HCT116 (cell line): ENCODE measurements at regions not wholly inside any gene's neighbourhood (a gene's known extent, or its start where the extent isn't known, plus 50 kb on each side); places are given as distances from the start of the nearest gene placed in this dataset.

Experiments
- ATAC-seq: fragments of 200-7000 bp; cut with Tn5 transposase; 2 replicates; pipeline ENCODE4 v1.9.1; 2020; ENCODE audit warnings: mild to moderate bottlenecking, moderate library complexity
- BruUV-seq: library from RNA; stranded (reverse); fragments of 400-500 nt; replicated peaks from 2 replicates; lab custom pipeline; 2021; lab: Mats Ljungman, UMichigan
- CTCF ChIA-PET: fragments of 300-600 bp; sonication (Branson Sonifier 250); formaldehyde crosslinking; loops from one replicate; lab custom pipeline; 2021; ENCODE audit warnings: antibody characterized with exemption; lab: Charles Lee
- POLR2A ChIA-PET: fragments of 300-600, 350-600 bp; sonication (Branson Sonifier 250); formaldehyde crosslinking; loops from one replicate; lab custom pipeline; 2021; ENCODE audit warnings: antibody characterized with exemption; lab: Charles Lee
- RAD21 ChIA-PET, 2 experiments: fragments of 300-600 bp; sonication (Branson Sonifier 250); formaldehyde crosslinking; loops; one replicate each; lab custom pipeline; 2023; ENCODE audit warnings: low total read pairs in 2 of 2; ENCODE audit not compliant: uncharacterized antibody in 2 of 2, unreplicated experiment in 2 of 2, low non-redundant PET in 1 of 2; lab: Charles Lee
- DNase-seq: peaks from one replicate; pipeline ENCODE4 v3.0.0-alpha.2; 2010; ENCODE audit warnings: low read depth, low spot score
- H2AFZ ChIP-seq: fragments of 200-600 bp; shearing (Covaris generic), sonication (generic); 2 replicates; pipeline ENCODE4 v1.6.1; 2017; ENCODE audit warnings: low read depth, mixed run types, mixed read lengths, antibody characterized with exemption, low read length; ENCODE audit not compliant: poor library complexity, severe bottlenecking
- H3K27ac ChIP-seq: 2 replicates; pipeline ENCODE4 v1.5.1; 2012; ENCODE audit warnings: low read depth, low read length
- H3K27me3 ChIP-seq: fragments of 200-600 bp; sonication (generic); 2 replicates; pipeline ENCODE4 v1.6.1; 2016; ENCODE audit warnings: mixed run types, low read length, mixed read lengths; ENCODE audit not compliant: insufficient read depth
- H3K36me3 ChIP-seq, 2 experiments: fragments of 200-500 bp in 1 of 2; fragments of 200-600 bp in 1 of 2; sonication (Bioruptor generic) in 1 of 2; sonication (generic) in 1 of 2; 2 replicates each; pipeline versions ENCODE4 v1.5.1 to v1.6.1; 2014 to 2016; ENCODE audit warnings: low read length in 2 of 2, inconsistent platforms in 1 of 2, mixed read lengths in 1 of 2, mixed run types in 1 of 2; ENCODE audit not compliant: insufficient read depth in 2 of 2, control insufficient read depth in 1 of 2
- H3K4me1 ChIP-seq, 2 experiments: fragments of 200-600 bp in 1 of 2; sonication (generic) in 1 of 2; 2 replicates each; pipeline versions ENCODE4 v1.5.1 to v1.6.1; 2012 to 2017; ENCODE audit warnings: low read length in 2 of 2, inconsistent platforms in 1 of 2, mild to moderate bottlenecking in 1 of 2, mixed read lengths in 1 of 2, mixed run types in 1 of 2, moderate library complexity in 1 of 2; ENCODE audit not compliant: insufficient read depth in 2 of 2, control insufficient read depth in 1 of 2
- H3K4me2 ChIP-seq: fragments of 200-600 bp; sonication (generic); 2 replicates; pipeline ENCODE4 v1.6.1; 2017; ENCODE audit warnings: mixed run types, low read length, mixed read lengths
- H3K4me3 ChIP-seq, 2 experiments: fragments of 200-600 bp in 1 of 2; sonication (generic) in 1 of 2; replicated peaks in 1 of 2; 2 replicates each; pipeline ENCODE4 v1.5.1; 2011 to 2016; ENCODE audit warnings: low read length in 2 of 2, control low read depth in 1 of 2, low read depth in 1 of 2, mild to moderate bottlenecking in 1 of 2, mixed read lengths in 1 of 2, mixed run types in 1 of 2
- H3K79me2 ChIP-seq: fragments of 200-600 bp; sonication (generic); 2 replicates; pipeline ENCODE4 v1.6.1; 2017; ENCODE audit warnings: mild to moderate bottlenecking, mixed run types, low read length, moderate library complexity, mixed read lengths; ENCODE audit not compliant: insufficient read depth
- H3K9ac ChIP-seq: fragments of 200-600 bp; sonication (generic); 2 replicates; pipeline ENCODE4 v1.6.1; 2016; ENCODE audit warnings: low read length, mixed read lengths
- H3K9me2 ChIP-seq: fragments of 200-600 bp; sonication (generic), shearing (Covaris generic); 2 replicates; pipeline ENCODE4 v1.6.1; 2017; ENCODE audit warnings: mixed run types, mild to moderate bottlenecking, moderate library complexity; ENCODE audit not compliant: insufficient read depth
- H3K9me3 ChIP-seq, 2 experiments: fragments of 200-500 bp in 1 of 2; fragments of 200-600 bp in 1 of 2; sonication (Bioruptor generic) in 1 of 2; sonication (generic) in 1 of 2; 2 replicates each; pipeline ENCODE4 v1.6.1; 2014 to 2017; ENCODE audit warnings: low read length in 2 of 2, mixed read lengths in 2 of 2, inconsistent platforms in 1 of 2, low read depth in 1 of 2, mild to moderate bottlenecking in 1 of 2, mixed run types in 1 of 2, moderate library complexity in 1 of 2; ENCODE audit not compliant: control insufficient read depth in 1 of 2, insufficient read depth in 1 of 2
- H4K20me1 ChIP-seq: fragments of 200-600 bp; sonication (generic), shearing (Covaris generic); 2 replicates; pipeline ENCODE4 v1.6.1; 2017; ENCODE audit warnings: mixed run types, mild to moderate bottlenecking, moderate library complexity; ENCODE audit not compliant: insufficient read depth
- ATF3 ChIP-seq: IDR thresholded peaks from 2 replicates; pipeline ENCODE4 v1.6.1; 2012
- CBX3 ChIP-seq: IDR thresholded peaks from 2 replicates; pipeline ENCODE4 v1.6.1; 2012; ENCODE audit warnings: low read depth
- EGR1 ChIP-seq: IDR thresholded peaks from 2 replicates; pipeline ENCODE4 v1.6.1; 2012; ENCODE audit warnings: low read depth
- ELF1 ChIP-seq: IDR thresholded peaks from 2 replicates; pipeline ENCODE4 v1.6.1; 2012; ENCODE audit warnings: low read depth, borderline replicate concordance
- EZH2 ChIP-seq: fragments of 200-600 bp; sonication (generic); IDR thresholded peaks from 2 replicates; pipeline ENCODE4 v1.6.1; 2017; ENCODE audit warnings: antibody characterized with exemption, mixed run types
- EZH2phosphoT487 ChIP-seq: fragments of 200-600 bp; IDR thresholded peaks from 2 replicates; pipeline ENCODE4 v1.6.1; 2018; ENCODE audit warnings: antibody characterized with exemption, borderline replicate concordance
- FOSL1 ChIP-seq: IDR thresholded peaks from 2 replicates; pipeline ENCODE4 v1.6.1; 2012; ENCODE audit warnings: low read depth
- JUND ChIP-seq: IDR thresholded peaks from 2 replicates; pipeline ENCODE4 v1.6.1; 2012
- REST ChIP-seq: IDR thresholded peaks from 2 replicates; pipeline ENCODE4 v1.6.1; 2012; ENCODE audit warnings: low read depth
- SP1 ChIP-seq: IDR thresholded peaks from 2 replicates; pipeline ENCODE4 v1.6.1; 2012; ENCODE audit warnings: low read depth
- SRF ChIP-seq: IDR thresholded peaks from 2 replicates; pipeline ENCODE4 v1.6.1; 2012; ENCODE audit warnings: low read depth
- TCF7L2 ChIP-seq: IDR thresholded peaks from 2 replicates; pipeline ENCODE4 v1.7.0; 2011; ENCODE audit warnings: borderline replicate concordance, inconsistent platforms; ENCODE audit not compliant: insufficient read depth, insufficient read length; ENCODE audit errors: extremely low read depth
- YY1 ChIP-seq: IDR thresholded peaks from 2 replicates; pipeline ENCODE4 v1.6.1; 2011; ENCODE audit warnings: low read length, low read depth, moderate library complexity, mild to moderate bottlenecking; ENCODE audit not compliant: insufficient replicate concordance; ENCODE audit errors: extremely low read depth
- ZNF274 ChIP-seq: fragments of 200-500 bp; sonication (Bioruptor generic); IDR thresholded peaks from 2 replicates; pipeline ENCODE4 v1.6.1; 2014; ENCODE audit warnings: mild to moderate bottlenecking, low read depth, low read length, inconsistent platforms
- intact Hi-C: fragments of 100-400 bp; cut with micrococcal nuclease; formaldehyde crosslinking; loops from 2 replicates; pipeline ENCODE4 v1.10.0; 2022
- TF ChIP-seq, protein P1 (sequence below): IDR thresholded peaks from 2 replicates; pipeline ENCODE4 v1.6.1; 2012
- TF ChIP-seq, protein P2 (sequence below): IDR thresholded peaks from 2 replicates; pipeline ENCODE4 v1.6.1; 2011; ENCODE audit warnings: mild to moderate bottlenecking, low read length, moderate library complexity; ENCODE audit not compliant: insufficient replicate concordance; ENCODE audit errors: extremely low read depth

- ATAC-seq = no peak
- no TSS peak for BruUV-seq
Measured at GRCh38 chr10:3716093-3716492, 68.9 kb downstream of the KLF6 start.

More at GRCh38 chr10:3716093-3716492, 68.9 kb downstream of the KLF6 start:
- no peaks in the 10 kb centered on the region for H3K27me3 ChIP-seq
- H3K9me2 ChIP-seq = no peaks in the 10 kb centered on the region
- POLR2A ChIA-PET = no interaction called here
- no peak overlapping the region for H3K27ac ChIP-seq
- H3K9me3 ChIP-seq = no peaks in the 10 kb centered on the region; a peak in 1 of 4 replicates
- no peak overlapping the region for H3K4me2 ChIP-seq
- no peaks in the 10 kb centered on the region for H3K36me3 ChIP-seq
- no peak for DNase-seq
- RAD21 ChIA-PET = no interaction called here
- CTCF ChIA-PET = no interaction called here
- no peak overlapping the region for H3K4me3 ChIP-seq
- H3K4me1 ChIP-seq = peaks cover 0 to 5% of the 10 kb centered on the region in 2 experiments; a peak in 1 of 4 replicates
- no peak overlapping the region for H3K9ac ChIP-seq
- no peaks in the 10 kb centered on the region for H4K20me1 ChIP-seq
- no peak for TF ChIP-seq EZH2
- no peak for TF ChIP-seq EZH2phosphoT487
- TF ChIP-seq ATF3 = no peak
- TF ChIP-seq TCF7L2 = no peak
- no peak for TF ChIP-seq FOSL1
- TF ChIP-seq, protein P1, sequence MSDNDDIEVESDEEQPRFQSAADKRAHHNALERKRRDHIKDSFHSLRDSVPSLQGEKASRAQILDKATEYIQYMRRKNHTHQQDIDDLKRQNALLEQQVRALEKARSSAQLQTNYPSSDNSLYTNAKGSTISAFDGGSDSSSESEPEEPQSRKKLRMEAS = no peak
- TF ChIP-seq EGR1 = no peak
- no peak for TF ChIP-seq ELF1
- TF ChIP-seq ZNF274 = no peak
- no peak for TF ChIP-seq CBX3
- no peak for TF ChIP-seq JUND
- no peak for TF ChIP-seq SRF
- no peak for TF ChIP-seq REST
- TF ChIP-seq SP1 = no peak
- no peak for TF ChIP-seq YY1
- TF ChIP-seq, protein P2, sequence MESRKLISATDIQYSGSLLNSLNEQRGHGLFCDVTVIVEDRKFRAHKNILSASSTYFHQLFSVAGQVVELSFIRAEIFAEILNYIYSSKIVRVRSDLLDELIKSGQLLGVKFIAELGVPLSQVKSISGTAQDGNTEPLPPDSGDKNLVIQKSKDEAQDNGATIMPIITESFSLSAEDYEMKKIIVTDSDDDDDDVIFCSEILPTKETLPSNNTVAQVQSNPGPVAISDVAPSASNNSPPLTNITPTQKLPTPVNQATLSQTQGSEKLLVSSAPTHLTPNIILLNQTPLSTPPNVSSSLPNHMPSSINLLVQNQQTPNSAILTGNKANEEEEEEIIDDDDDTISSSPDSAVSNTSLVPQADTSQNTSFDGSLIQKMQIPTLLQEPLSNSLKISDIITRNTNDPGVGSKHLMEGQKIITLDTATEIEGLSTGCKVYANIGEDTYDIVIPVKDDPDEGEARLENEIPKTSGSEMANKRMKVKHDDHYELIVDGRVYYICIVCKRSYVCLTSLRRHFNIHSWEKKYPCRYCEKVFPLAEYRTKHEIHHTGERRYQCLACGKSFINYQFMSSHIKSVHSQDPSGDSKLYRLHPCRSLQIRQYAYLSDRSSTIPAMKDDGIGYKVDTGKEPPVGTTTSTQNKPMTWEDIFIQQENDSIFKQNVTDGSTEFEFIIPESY = no peak
- intact Hi-C loops = no loop called here
- no peaks in the 10 kb centered on the region for H3K79me2 ChIP-seq
- no peak overlapping the region for H2AFZ ChIP-seq
